Endothelial cell of umbilical vein (primary cell): ENCODE measurements at regions not wholly inside any gene's neighbourhood (a gene's known extent, or its start where the extent isn't known, plus 50 kb on each side); places are given as distances from the start of the nearest gene placed in this dataset.

ENCODE experiments used
- BruUV-seq: library from RNA; stranded (reverse); fragments of 400-500 nt; replicated peaks from 2 replicates; lab custom pipeline; 2021; lab: Mats Ljungman, UMichigan
- CTCF ChIA-PET: fragments of 300-600, 350-600 bp; sonication (Branson Sonifier 250); formaldehyde crosslinking; loops from one replicate; lab custom pipeline; 2021; ENCODE audit warnings: antibody characterized with exemption, inconsistent platforms; lab: Charles Lee
- POLR2A ChIA-PET: fragments of 300-600, 350-600 bp; sonication (Branson Sonifier 250); formaldehyde crosslinking; loops from one replicate; lab custom pipeline; 2021; ENCODE audit warnings: antibody characterized with exemption, inconsistent platforms; lab: Charles Lee
- DNase-seq: peaks from one replicate; pipeline ENCODE4 v3.0.0-alpha.2; 2011; ENCODE audit warnings: low read depth, low spot score
- FAIRE-seq: peaks from 2 replicates; lab custom pipeline; 2011; peaks lifted over from hg19 to GRCh38; lab: Jason Lieb, UNC
- H2AFZ ChIP-seq: 2 replicates; pipeline ENCODE4 v1.6.0; 2012; ENCODE audit warnings: low read depth, low read length, control low read depth, inconsistent platforms
- H3K27ac ChIP-seq: 2 replicates; pipeline ENCODE4 v1.5.1; 2011; ENCODE audit warnings: low read depth, mild to moderate bottlenecking, control low read depth, low read length, moderate library complexity; ENCODE audit not compliant: insufficient read depth
- H3K27me3 ChIP-seq, 2 experiments: 2 replicates each; pipeline versions ENCODE4 v1.6.0 to v1.6.1; 2011; ENCODE audit warnings: low read length in 2 of 2, mixed read lengths in 1 of 2; ENCODE audit not compliant: control insufficient read depth in 2 of 2, insufficient read depth in 2 of 2
- H3K36me3 ChIP-seq, 2 experiments: 2 replicates in 1 of 2; 3 replicates in 1 of 2; pipeline ENCODE4 v1.5.1; 2011; ENCODE audit warnings: low read length in 2 of 2, mild to moderate bottlenecking in 1 of 2, moderate library complexity in 1 of 2; ENCODE audit not compliant: control insufficient read depth in 2 of 2, insufficient read depth in 2 of 2; ENCODE audit errors: extremely low read depth in 1 of 2
- H3K4me1 ChIP-seq: 3 replicates; pipeline ENCODE4 v1.5.1; 2011; ENCODE audit warnings: mild to moderate bottlenecking, low read length; ENCODE audit not compliant: control insufficient read depth, insufficient read depth; ENCODE audit errors: extremely low read depth
- H3K4me2 ChIP-seq: 2 replicates; pipeline ENCODE4 v1.6.1; 2011; ENCODE audit warnings: low read length, control low read depth, mixed read lengths; ENCODE audit not compliant: insufficient read depth
- H3K4me3 ChIP-seq, 3 experiments: fragments of 200-600 bp in 1 of 3; sonication (generic), shearing (Covaris generic) in 1 of 3; replicated peaks in 1 of 3; 2 replicates each; pipeline ENCODE4 v1.5.1; 2011 to 2016; ENCODE audit warnings: control low read depth in 3 of 3, low read length in 3 of 3, mild to moderate bottlenecking in 2 of 3, inconsistent platforms in 1 of 3, low read depth in 1 of 3, moderate library complexity in 1 of 3; ENCODE audit not compliant: insufficient read depth in 1 of 3
- H3K79me2 ChIP-seq: 2 replicates; pipeline ENCODE4 v1.6.0; 2012; ENCODE audit warnings: low read length, inconsistent platforms; ENCODE audit not compliant: control insufficient read depth, insufficient read depth
- H3K9ac ChIP-seq: replicated peaks from 2 replicates; pipeline ENCODE3; 2011; ENCODE audit warnings: low read length, control low read depth; ENCODE audit not compliant: insufficient read depth; ENCODE audit errors: extremely low read depth
- H3K9me1 ChIP-seq: replicated peaks from 3 replicates; pipeline ENCODE4 v1.6.0; 2011; ENCODE audit warnings: mild to moderate bottlenecking, low read length; ENCODE audit not compliant: control insufficient read depth, insufficient read depth; ENCODE audit errors: extremely low read depth
- H3K9me3 ChIP-seq: replicated peaks from 2 replicates; pipeline ENCODE4 v1.5.1; 2012; ENCODE audit warnings: low read length, inconsistent platforms; ENCODE audit not compliant: control insufficient read depth, insufficient read depth
- H4K20me1 ChIP-seq: replicated peaks from 2 replicates; pipeline ENCODE3; 2011; ENCODE audit warnings: mild to moderate bottlenecking, low read length; ENCODE audit not compliant: control insufficient read depth, insufficient read depth; ENCODE audit errors: extremely low read depth
- CTCF ChIP-seq, 2 donors: IDR thresholded peaks; 1 replicate in 1 of 2; 2 replicates in 1 of 2; pipeline ENCODE4 v1.5.1; 2011; ENCODE audit warnings: low read length in 2 of 2, mild to moderate bottlenecking in 2 of 2, moderate library complexity in 2 of 2, control low read depth in 1 of 2, inconsistent platforms in 1 of 2, low read depth in 1 of 2; ENCODE audit not compliant: insufficient read depth in 1 of 2; ENCODE audit errors: extremely low read depth in 1 of 2
- EZH2 ChIP-seq: IDR thresholded peaks from 2 replicates; pipeline ENCODE4 v1.6.1; 2012; ENCODE audit warnings: borderline replicate concordance, low read depth, mild to moderate bottlenecking, moderate library complexity, low read length, inconsistent platforms; ENCODE audit not compliant: severe bottlenecking
- FOS ChIP-seq: IDR thresholded peaks from 2 replicates; pipeline ENCODE4 v1.6.1; 2011; ENCODE audit warnings: mild to moderate bottlenecking, low read length, moderate library complexity, borderline replicate concordance; ENCODE audit not compliant: insufficient read depth
- GATA2 ChIP-seq: IDR thresholded peaks from 2 replicates; pipeline ENCODE4 v1.7.0; 2011; ENCODE audit warnings: low read depth, mild to moderate bottlenecking, moderate library complexity, mixed read lengths, low read length; ENCODE audit not compliant: insufficient read length, insufficient read depth
- JUN ChIP-seq: IDR thresholded peaks from 2 replicates; pipeline ENCODE4 v1.6.1; 2011; ENCODE audit warnings: borderline replicate concordance, low read depth; ENCODE audit not compliant: insufficient read length, insufficient read depth
- MAX ChIP-seq: IDR thresholded peaks from 2 replicates; pipeline ENCODE4 v1.6.1; 2011; ENCODE audit not compliant: insufficient read depth, insufficient read length
- MYC ChIP-seq: IDR thresholded peaks from one replicate; pipeline ENCODE4 v1.6.1; 2011; ENCODE audit warnings: mild to moderate bottlenecking, low read depth, low read length
- POLR2A ChIP-seq: IDR thresholded peaks from 2 replicates; pipeline ENCODE4 v1.6.1; 2012; ENCODE audit warnings: low read depth, mild to moderate bottlenecking, control low read depth, low read length
- POLR2AphosphoS5 ChIP-seq: IDR thresholded peaks from 2 replicates; pipeline ENCODE4 v1.6.1; 2012; ENCODE audit warnings: low read depth, mild to moderate bottlenecking, control low read depth, low read length, moderate library complexity; ENCODE audit not compliant: insufficient read depth
- dilution Hi-C: fragments of 300-500 bp; cut with MboI; formaldehyde crosslinking; loops from one replicate; pipeline ENCODE4 v1.15.0; 2019; ENCODE audit warnings: low sequenced_read_pairs; ENCODE audit not compliant: extremely low pct_ligation_motif_present
- intact Hi-C: fragments of 100-400 bp; cut with micrococcal nuclease; formaldehyde crosslinking; loops from one replicate; pipeline ENCODE4 v1.10.0; 2022

GRCh38 chr3:102736975-102737304 is 302.1 kb downstream of the ZPLD1 start:
- Histone ChIP-seq H3K79me2 (no peaks in the 10 kb centered on the region), H3K27me3 (no peaks in the 10 kb centered on the region), H2AFZ (no peak overlapping the region), H3K9me3 (no peaks in the 10 kb centered on the region), H3K9ac (no peak overlapping the region), H3K4me1 (no peaks in the 10 kb centered on the region), H3K27ac (no peak overlapping the region), H3K4me3 (no peak overlapping the region), H4K20me1 (no peaks in the 10 kb centered on the region), H3K36me3 (no peaks in the 10 kb centered on the region), H3K9me1 (no peaks in the 10 kb centered on the region), H3K4me2 (no peak overlapping the region)
- CTCF ChIA-PET, result no interaction called here
- POLR2A ChIA-PET, result no interaction called here
- no TSS peak for BruUV-seq
- DNase-seq (no peak), FAIRE-seq (no peak)
- dilution Hi-C loops (no loop called here), intact Hi-C loops (no loop called here)
- no peak for TF ChIP-seq CTCF (IDR thresholded peaks at IDR 0.05; ENCODE audit: extremely low read depth in 1 of 2, insufficient read depth in 1 of 2, low read depth in 1 of 2, low read length in 2 of 2)
- no peak for TF ChIP-seq POLR2AphosphoS5
- TF ChIP-seq EZH2, result no peak
- TF ChIP-seq MYC, result no peak
- no peak for TF ChIP-seq POLR2A
- TF ChIP-seq FOS, result no peak
- TF ChIP-seq MAX, result no peak
- no peak for TF ChIP-seq GATA2
- no peak for TF ChIP-seq JUN
